A673 (cell line): ENCODE measurements at regions not wholly inside any gene's neighbourhood (a gene's known extent, or its start where the extent isn't known, plus 50 kb on each side); places are given as distances from the start of the nearest gene placed in this dataset.

Experiments
- BruUV-seq: library from RNA; stranded (reverse); fragments of 400-500 nt; replicated peaks from 2 replicates; lab custom pipeline; 2021; lab: Mats Ljungman, UMichigan
- CTCF ChIA-PET: fragments of 300-600 bp; sonication (Branson Sonifier 250); formaldehyde crosslinking; loops from one replicate; lab custom pipeline; 2022; ENCODE audit warnings: antibody characterized with exemption; lab: Charles Lee
- POLR2A ChIA-PET: fragments of 300-600 bp; sonication (Branson Sonifier 250); formaldehyde crosslinking; loops from one replicate; lab custom pipeline; 2022; ENCODE audit warnings: antibody characterized with exemption; ENCODE audit not compliant: low non-redundant PET; lab: Charles Lee
- DNase-seq: peaks from one replicate; pipeline ENCODE4 v3.0.0-alpha.2; 2015; ENCODE audit warnings: low spot score
- H3K27ac ChIP-seq: fragments of 200-600 bp; sonication (generic); 2 replicates; pipeline ENCODE4 v1.5.1; 2016; ENCODE audit warnings: mixed run types, low read depth, mild to moderate bottlenecking, mixed read lengths, antibody characterized with exemption, low read length; ENCODE audit not compliant: poor library complexity, severe bottlenecking
- H3K27me3 ChIP-seq: fragments of 200-600 bp; sonication (generic); replicated peaks from 2 replicates; pipeline ENCODE4 v1.6.1; 2017; ENCODE audit warnings: mixed run types, low read depth, mild to moderate bottlenecking, mixed read lengths, antibody characterized with exemption, low read length; ENCODE audit not compliant: insufficient read depth, poor library complexity
- H3K36me3 ChIP-seq: fragments of 200-600 bp; sonication (generic); 2 replicates; pipeline ENCODE4 v1.6.1; 2016; ENCODE audit warnings: mixed run types, mild to moderate bottlenecking, mixed read lengths, antibody characterized with exemption, low read length; ENCODE audit not compliant: insufficient read depth, poor library complexity, severe bottlenecking
- H3K4me1 ChIP-seq: fragments of 200-600 bp; sonication (generic); 2 replicates; pipeline ENCODE4 v1.6.1; 2017; ENCODE audit warnings: mixed run types, mild to moderate bottlenecking, mixed read lengths, antibody characterized with exemption, low read length; ENCODE audit not compliant: insufficient read depth, poor library complexity, severe bottlenecking
- H3K4me3 ChIP-seq: fragments of 200-600 bp; sonication (generic); 2 replicates; pipeline ENCODE4 v1.5.1; 2016; ENCODE audit warnings: low read depth, mixed run types, mild to moderate bottlenecking, mixed read lengths, low read length; ENCODE audit not compliant: poor library complexity, severe bottlenecking
- H3K9me3 ChIP-seq: fragments of 200-600 bp; sonication (generic); 2 replicates; pipeline ENCODE4 v1.6.1; 2016; ENCODE audit warnings: mixed run types, low read depth, mild to moderate bottlenecking, mixed read lengths, antibody characterized with exemption, low read length; ENCODE audit not compliant: poor library complexity, severe bottlenecking
- CTCF ChIP-seq: fragments of 300-800, 200-600 bp; sonication (generic); conservative IDR thresholded peaks from 2 replicates; pipeline ENCODE4 v1.5.1; 2017; ENCODE audit warnings: low read depth, mild to moderate bottlenecking, antibody characterized with exemption, low read length, moderate library complexity, mixed read lengths
- EZH2 ChIP-seq: fragments of 200-600 bp; sonication (generic); IDR thresholded peaks from 2 replicates; pipeline ENCODE4 v1.6.1; 2017; ENCODE audit warnings: borderline replicate concordance, low read depth, mild to moderate bottlenecking, mixed read lengths, antibody characterized with exemption, low read length; ENCODE audit not compliant: poor library complexity, severe bottlenecking
- intact Hi-C: fragments of 100-400 bp; cut with micrococcal nuclease; formaldehyde crosslinking; loops from one replicate; pipeline ENCODE4 v1.10.0; 2022; ENCODE audit not compliant: unreplicated experiment

GRCh38 chr10:101286248-101287046 is 57.2 kb upstream of the LBX1 start:
- POLR2A ChIA-PET, result no interaction called here
- intact Hi-C loops, result no loop called here
- no peaks in the 10 kb centered on the region for H3K9me3 ChIP-seq
- peaks cover 5% of the 10 kb centered on the region for H3K4me1 ChIP-seq
- H3K27ac ChIP-seq, result no peak overlapping the region
- BruUV-seq, result no TSS peak
- CTCF ChIA-PET, result no interaction called here
- H3K4me3 ChIP-seq, result no peak overlapping the region
- DNase-seq, result no peak
- peaks cover 47% of the 10 kb centered on the region for H3K27me3 ChIP-seq
- H3K36me3 ChIP-seq, result no peaks in the 10 kb centered on the region
- TF ChIP-seq EZH2, result no peak
- no peak for TF ChIP-seq CTCF

GRCh38 chr10:101287183-101287996 is 58.1 kb upstream of the LBX1 start:
- Histone ChIP-seq H3K9me3 (no peaks in the 10 kb centered on the region), H3K4me3 (no peak overlapping the region), H3K27ac (no peak overlapping the region), H3K4me1 (peaks cover 8% of the 10 kb centered on the region), H3K36me3 (no peaks in the 10 kb centered on the region), H3K27me3 (peaks cover 47% of the 10 kb centered on the region)
- BruUV-seq, result no TSS peak
- intact Hi-C loops, result no loop called here
- ChIA-PET POLR2A (no interaction called here), CTCF (interaction anchor here (0.5 to 1.1 kb wide), 2 partner anchors 155 to 180 kb away, joined by 4 to 6 read pairs; no protein-coding TSS in a partner anchor)
- DNase-seq, result no peak
- TF ChIP-seq CTCF, result no peak
- TF ChIP-seq EZH2, result no peak

- DNase-seq, result no peak
- POLR2A ChIA-PET, result no interaction called here
- Histone ChIP-seq H3K36me3 (no peaks in the 10 kb centered on the region), H3K9me3 (no peaks in the 10 kb centered on the region), H3K4me1 (peaks cover 14% of the 10 kb centered on the region), H3K4me3 (no peak overlapping the region), H3K27ac (no peak overlapping the region), H3K27me3 (peaks cover 44% of the 10 kb centered on the region)
- CTCF ChIA-PET, result interaction anchor here (0.6 to 1.8 kb wide), 3 partner anchors 10 to 179 kb away, joined by 3 to 10 read pairs (median 6); no protein-coding TSS in a partner anchor
- intact Hi-C loops, result no loop called here
- BruUV-seq, result no TSS peak
- no peak for TF ChIP-seq EZH2
- 0 out of 2 replicates have a peak, but pooled peaks have one; percentile 31 for TF ChIP-seq CTCF
These were observed 58.9 kb upstream of the LBX1 start for GRCh38 chr10:101287997-101288635.
